Renal pelvis (tissue), 1 donor: ENCODE measurements at regions not wholly inside any gene's neighbourhood (a gene's known extent, or its start where the extent isn't known, plus 50 kb on each side); places are given as distances from the start of the nearest gene placed in this dataset.

Experiments used
- DNase-seq: peaks from one replicate; pipeline ENCODE4 v3.0.0-alpha.2; 2013

- no peak for DNase-seq
Observed at GRCh38 chr1:216983823-216984222, 260.6 kb upstream of the ESRRG start.

GRCh38 chr1:216961516-216961915 lies 238.3 kb upstream of the ESRRG start:
- DNase-seq: no peak

GRCh38 chr1:216960716-216961115 lies 237.5 kb upstream of the ESRRG start:
- DNase-seq: no peak

- no peak for DNase-seq
Observed at GRCh38 chr1:216958569-216958968, 235.3 kb upstream of the ESRRG start.

- no peak for DNase-seq
Observed at GRCh38 chr1:216953495-216953894, 230.3 kb upstream of the ESRRG start.

GRCh38 chr1:216952864-216953263 lies 229.6 kb upstream of the ESRRG start:
- no peak for DNase-seq

- DNase-seq: no peak
Observed at GRCh38 chr1:216945538-216946080, 222.4 kb upstream of the ESRRG start.

- no peak for DNase-seq
Observed at GRCh38 chr1:216944864-216945510, 221.8 kb upstream of the ESRRG start.

GRCh38 chr1:216937491-216937890 lies 214.3 kb upstream of the ESRRG start:
- DNase-seq: no peak

- DNase-seq: no peak
Observed at GRCh38 chr1:216936779-216937178, 213.6 kb upstream of the ESRRG start.

- no peak for DNase-seq
Observed at GRCh38 chr1:216935901-216936300, 212.7 kb upstream of the ESRRG start.

- no peak for DNase-seq
Observed at GRCh38 chr1:216932424-216932823, 209.2 kb upstream of the ESRRG start.

- DNase-seq: no peak
Observed at GRCh38 chr1:216929870-216930582, 206.8 kb upstream of the ESRRG start.

- no peak for DNase-seq
Observed at GRCh38 chr1:216927633-216928032, 204.4 kb upstream of the ESRRG start.

- no peak for DNase-seq
Observed at GRCh38 chr1:216926720-216927510, 203.7 kb upstream of the ESRRG start.

GRCh38 chr1:216925962-216926625 lies 202.9 kb upstream of the ESRRG start:
- no peak for DNase-seq

- DNase-seq: no peak
Observed at GRCh38 chr1:216924732-216925131, 201.5 kb upstream of the ESRRG start.

- no peak for DNase-seq
Observed at GRCh38 chr1:216923601-216924000, 200.4 kb upstream of the ESRRG start.

- DNase-seq: no peak
Observed at GRCh38 chr1:216922406-216922805, 199.2 kb upstream of the ESRRG start.

GRCh38 chr1:216921866-216922265 lies 198.6 kb upstream of the ESRRG start:
- no peak for DNase-seq

GRCh38 chr1:216919060-216919970 lies 196.1 kb upstream of the ESRRG start:
- DNase-seq: no peak
